RWPE1 (cell line): ENCODE measurements at regions not wholly inside any gene's neighbourhood (a gene's known extent, or its start where the extent isn't known, plus 50 kb on each side); places are given as distances from the start of the nearest gene placed in this dataset.

Experiments
- CTCF ChIA-PET: fragments of 350-600 bp; sonication (Branson Sonifier 250); formaldehyde crosslinking; extraction: SDS; loops from one replicate; lab custom pipeline; 2021; lab: Yijun Ruan, JAX
- POLR2A ChIA-PET: fragments of 400-600 bp; formaldehyde crosslinking; extraction: SDS; loops from one replicate; lab custom pipeline; 2020; ENCODE audit warnings: antibody characterized with exemption; ENCODE audit not compliant: low non-redundant PET; lab: Yijun Ruan, JAX
- DNase-seq: peaks from one replicate; pipeline ENCODE4 v3.0.0; 2012; ENCODE audit warnings: low spot score
- H3K27ac ChIP-seq: fragments of 450-650 bp; 2 replicates; pipeline ENCODE4 v1.5.1; 2017
- TF ChIP-seq, protein P1 (sequence below): fragments of 450-650 bp; conservative IDR thresholded peaks from 2 replicates; pipeline ENCODE4 v1.5.1; 2017; ENCODE audit warnings: low read depth, mild to moderate bottlenecking

- no peak for DNase-seq
- H3K27ac ChIP-seq = no peak overlapping the region
- ChIA-PET POLR2A (no interaction called here), CTCF (interaction anchor here (0.6 to 0.8 kb wide), 4 partner anchors 10 to 826 kb away, joined by 3 to 4 read pairs (median 4); no protein-coding TSS in a partner anchor)
- TF ChIP-seq, protein P1, sequence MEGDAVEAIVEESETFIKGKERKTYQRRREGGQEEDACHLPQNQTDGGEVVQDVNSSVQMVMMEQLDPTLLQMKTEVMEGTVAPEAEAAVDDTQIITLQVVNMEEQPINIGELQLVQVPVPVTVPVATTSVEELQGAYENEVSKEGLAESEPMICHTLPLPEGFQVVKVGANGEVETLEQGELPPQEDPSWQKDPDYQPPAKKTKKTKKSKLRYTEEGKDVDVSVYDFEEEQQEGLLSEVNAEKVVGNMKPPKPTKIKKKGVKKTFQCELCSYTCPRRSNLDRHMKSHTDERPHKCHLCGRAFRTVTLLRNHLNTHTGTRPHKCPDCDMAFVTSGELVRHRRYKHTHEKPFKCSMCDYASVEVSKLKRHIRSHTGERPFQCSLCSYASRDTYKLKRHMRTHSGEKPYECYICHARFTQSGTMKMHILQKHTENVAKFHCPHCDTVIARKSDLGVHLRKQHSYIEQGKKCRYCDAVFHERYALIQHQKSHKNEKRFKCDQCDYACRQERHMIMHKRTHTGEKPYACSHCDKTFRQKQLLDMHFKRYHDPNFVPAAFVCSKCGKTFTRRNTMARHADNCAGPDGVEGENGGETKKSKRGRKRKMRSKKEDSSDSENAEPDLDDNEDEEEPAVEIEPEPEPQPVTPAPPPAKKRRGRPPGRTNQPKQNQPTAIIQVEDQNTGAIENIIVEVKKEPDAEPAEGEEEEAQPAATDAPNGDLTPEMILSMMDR = no peak
These were observed 69.9 kb upstream of the ST3GAL5 start for GRCh38 chr2:85958731-85959130.

DNA sequence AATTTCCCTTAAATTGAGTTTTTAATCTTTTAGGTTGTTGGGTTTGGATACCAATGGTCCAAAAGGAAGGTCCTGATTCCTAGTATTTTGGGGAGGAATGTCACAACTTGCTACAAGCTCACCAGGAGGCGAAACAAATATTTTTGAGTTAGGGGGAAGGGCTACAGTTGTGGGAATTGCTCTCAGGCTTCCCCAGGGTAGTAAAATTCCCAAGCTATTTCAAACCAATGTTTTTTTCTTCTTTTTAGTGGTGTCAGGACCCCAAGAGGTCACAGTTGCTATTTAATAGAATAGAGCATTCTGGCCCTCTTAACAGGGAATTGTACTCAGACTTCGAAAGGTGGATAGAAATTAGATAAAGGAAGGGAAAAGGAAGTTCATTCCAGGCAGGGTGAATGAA is 68.5 kb upstream of the ST3GAL5 start:
- ChIA-PET CTCF (no interaction called here), POLR2A (no interaction called here)
- DNase-seq = no peak
- no peak overlapping the region for H3K27ac ChIP-seq
- TF ChIP-seq, protein P1 = no peak

DNA sequence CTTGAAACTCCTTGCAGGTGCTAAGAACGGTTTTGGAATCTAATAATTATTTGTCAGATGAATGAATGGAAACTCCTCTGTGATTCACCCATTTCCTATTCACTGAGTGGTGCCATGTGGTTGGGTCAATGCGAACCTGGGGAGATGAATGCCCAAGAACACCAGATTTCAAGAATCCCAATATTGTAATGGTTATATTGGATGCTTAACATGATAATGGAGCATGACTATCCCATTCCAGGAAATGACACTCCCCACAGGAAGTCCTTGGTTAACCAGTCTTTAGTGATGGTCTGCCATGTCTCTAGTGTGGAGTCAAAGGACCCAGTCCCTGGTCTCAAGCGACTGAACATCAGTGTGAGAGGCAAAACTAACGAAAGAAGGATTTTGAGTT is 67.9 kb upstream of the ST3GAL5 start:
- POLR2A ChIA-PET = no interaction called here
- TF ChIP-seq, protein P1 = no peak
- no peak overlapping the region for H3K27ac ChIP-seq
- CTCF ChIA-PET = no interaction called here
- no peak for DNase-seq

- DNase-seq = no peak
- H3K27ac ChIP-seq = no peak overlapping the region
- POLR2A ChIA-PET = no interaction called here
- TF ChIP-seq, protein P1 = no peak
- CTCF ChIA-PET = no interaction called here
These were observed 66.0 kb upstream of the ST3GAL5 start for GRCh38 chr2:85954590-85955458.

GRCh38 chr2:85954192-85954589 is 65.4 kb upstream of the ST3GAL5 start:
- POLR2A ChIA-PET = no interaction called here

GRCh38 chr2:85953476-85953875 is 64.7 kb upstream of the ST3GAL5 start:
- TF ChIP-seq, protein P1 = no peak
- no peak for DNase-seq
- POLR2A ChIA-PET = no interaction called here
- CTCF ChIA-PET = interaction anchor here (0.7 kb wide), 1 partner anchor 1072 kb away, joined by 5 read pairs; no protein-coding TSS in a partner anchor
- H3K27ac ChIP-seq = no peak overlapping the region

More at GRCh38 chr2:85954192-85954589, 65.4 kb upstream of the ST3GAL5 start:
- TF ChIP-seq, protein P1 = no peak
- H3K27ac ChIP-seq = no peak overlapping the region
- DNase-seq = no peak
- CTCF ChIA-PET = no interaction called here
